GM18508 (cell line): ENCODE measurements at regions not wholly inside any gene's neighbourhood (a gene's known extent, or its start where the extent isn't known, plus 50 kb on each side); places are given as distances from the start of the nearest gene placed in this dataset.

Experiments
- ATAC-seq: cut with Tn5 transposase; IDR thresholded peaks from one replicate; pipeline ENCODE4 v1.9.1; 2021; ENCODE audit warnings: moderate number of reproducible peaks; ENCODE audit not compliant: insufficient read depth, unreplicated experiment

DNA sequence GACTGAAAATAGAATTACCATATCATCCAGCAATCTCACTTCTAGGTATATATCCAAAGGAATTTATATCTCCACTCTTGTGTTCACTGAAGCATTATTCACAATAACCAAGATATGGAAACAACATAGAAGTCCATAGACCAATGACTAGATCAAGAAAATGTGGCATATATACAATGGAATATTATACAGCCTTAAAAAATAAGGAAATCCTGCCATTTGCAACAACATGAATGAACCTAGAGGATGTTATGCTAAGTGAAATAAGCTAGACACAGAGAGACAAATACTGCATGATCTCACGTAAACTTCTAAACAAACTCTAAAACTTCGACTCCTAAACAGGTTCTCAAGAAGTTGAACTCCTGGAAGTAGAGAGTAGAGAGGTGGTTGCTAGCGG is 254.5 kb downstream of the SKIDA1 start:
- no peak for ATAC-seq

GRCh38 chr10:21269289-21269688 is 256.2 kb downstream of the SKIDA1 start:
- ATAC-seq: no peak

DNA sequence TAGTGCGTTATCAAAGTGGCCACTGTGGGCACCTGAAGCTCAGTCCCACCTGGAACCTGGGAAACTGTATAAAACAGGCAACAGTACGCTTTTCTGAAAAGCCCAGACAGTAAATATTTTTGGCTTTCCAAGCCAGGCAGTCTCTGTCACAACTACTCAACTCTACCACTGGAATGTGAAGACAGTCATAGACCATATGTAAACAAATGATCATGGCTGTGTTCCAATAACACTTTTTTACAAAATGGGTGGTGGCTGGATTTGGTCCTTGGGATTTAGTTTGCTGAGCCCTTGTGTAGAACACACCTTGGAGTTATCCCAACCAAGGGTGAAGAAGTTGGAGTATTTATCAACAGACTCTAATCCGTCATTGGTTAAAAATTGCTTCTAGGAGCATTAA is 259.9 kb downstream of the SKIDA1 start:
- ATAC-seq: no peak

DNA sequence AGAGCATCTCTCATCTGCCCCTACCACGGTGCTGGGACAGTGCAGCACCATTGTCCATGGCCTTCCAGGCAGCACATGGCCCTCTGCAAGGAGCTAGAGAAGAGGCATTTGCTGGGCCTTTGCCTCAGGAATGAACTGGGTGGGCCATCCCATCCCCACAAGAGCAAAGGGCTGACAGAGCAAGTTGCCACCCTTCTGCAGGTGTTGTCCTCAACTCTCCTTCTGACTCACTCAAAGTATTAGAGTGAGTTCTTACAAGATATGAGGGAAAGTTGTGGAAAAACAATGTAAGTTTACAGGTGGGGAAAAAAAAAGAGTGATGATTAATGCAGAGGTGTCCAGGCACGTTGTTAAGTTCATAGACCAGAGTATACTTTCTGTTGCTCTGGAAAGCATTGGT is 261.2 kb downstream of the SKIDA1 start:
- ATAC-seq: no peak

DNA sequence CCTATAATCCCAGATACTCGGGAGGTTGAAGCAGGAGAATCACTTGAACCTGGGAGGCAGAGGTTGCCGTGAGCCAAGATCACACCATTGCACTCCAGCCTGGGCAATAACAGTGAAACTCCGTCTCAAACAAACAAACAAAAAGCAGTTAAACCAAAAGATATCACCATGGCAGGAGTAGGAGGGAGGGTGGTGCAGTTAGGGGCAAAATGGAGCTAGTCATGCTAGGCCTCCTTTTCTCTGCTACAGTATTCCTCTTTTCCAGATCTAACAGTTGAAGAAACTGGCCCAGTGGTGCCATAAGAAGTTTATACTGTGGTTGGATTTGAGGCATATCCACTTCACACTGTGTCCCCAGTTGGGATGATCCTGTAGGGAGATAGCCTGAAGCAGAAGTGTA is 261.6 kb downstream of the SKIDA1 start:
- ATAC-seq: no peak

DNA sequence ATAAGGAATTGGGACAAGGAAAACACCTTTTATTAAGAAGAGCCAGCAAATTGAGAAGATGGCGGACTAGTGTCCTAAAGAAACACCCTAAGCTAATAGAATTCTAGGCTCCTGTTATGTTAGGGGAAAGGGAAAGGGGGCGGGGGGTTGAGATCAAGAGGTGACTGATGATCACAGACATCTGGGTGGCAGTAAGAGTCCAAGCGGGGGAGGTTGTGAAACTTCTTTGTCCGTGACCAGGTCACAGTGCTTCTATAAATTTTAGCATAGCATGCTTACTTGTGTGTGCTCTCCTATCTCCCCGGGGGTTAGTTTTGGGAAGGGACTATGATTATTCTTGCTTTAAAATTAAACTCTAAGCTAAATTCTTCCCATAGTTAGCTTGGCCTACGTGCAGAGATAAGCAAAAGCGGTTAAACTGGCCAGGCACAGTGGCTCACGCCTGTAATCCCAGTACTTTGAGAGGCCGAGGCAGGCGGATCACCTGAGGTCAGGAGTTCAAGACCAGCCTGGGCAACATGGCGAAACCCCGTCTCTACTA is 262.1 kb downstream of the SKIDA1 start:
- no peak for ATAC-seq

- ATAC-seq: no peak
Observed at GRCh38 chr10:21261842-21262294, 263.6 kb downstream of the SKIDA1 start.

GRCh38 chr10:21260506-21261149 is 264.9 kb downstream of the SKIDA1 start:
- no peak for ATAC-seq

- ATAC-seq: no peak
Observed at GRCh38 chr10:21260066-21260465, 265.4 kb downstream of the SKIDA1 start.

DNA sequence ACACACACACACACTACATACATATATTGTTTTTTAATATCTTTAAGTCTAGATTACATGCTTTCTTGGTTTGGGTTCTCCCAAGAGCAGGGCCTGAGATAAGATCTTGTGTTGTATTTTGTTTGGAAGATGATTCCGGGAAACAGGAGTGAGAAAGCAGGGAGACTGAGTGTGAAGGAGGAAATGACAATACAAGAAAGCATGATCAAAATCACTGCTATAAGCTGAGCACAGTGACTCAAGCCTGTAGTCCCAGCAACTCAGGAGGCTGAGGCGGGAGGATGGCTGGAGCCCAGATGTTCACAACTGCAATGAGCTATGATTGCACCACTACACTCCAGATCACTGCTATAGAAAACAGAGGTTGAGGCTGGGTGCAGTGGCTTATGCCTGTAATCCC is 267.6 kb downstream of the SKIDA1 start:
- no peak for ATAC-seq

- ATAC-seq: no peak
Observed at GRCh38 chr10:21257191-21257590, 268.3 kb downstream of the SKIDA1 start.

DNA sequence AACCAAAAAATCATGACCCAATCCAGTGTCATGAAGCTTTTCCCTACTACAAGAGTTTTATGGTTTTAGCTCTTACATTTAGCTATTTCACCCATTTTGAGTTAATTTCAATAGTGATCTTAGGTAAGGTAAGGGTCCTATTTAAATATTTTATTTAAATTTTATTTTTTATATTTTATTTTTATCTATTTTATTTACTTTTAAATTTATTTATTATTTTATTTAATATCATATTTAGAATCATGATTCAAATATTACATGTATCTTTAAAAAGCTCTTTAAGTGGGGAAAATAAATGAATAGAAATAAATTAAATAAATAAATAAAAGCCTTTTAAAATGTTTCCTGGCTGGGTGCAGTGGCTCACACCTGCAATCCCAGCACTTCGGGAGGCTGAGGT is 276.0 kb downstream of the SKIDA1 start:
- ATAC-seq: no peak

DNA sequence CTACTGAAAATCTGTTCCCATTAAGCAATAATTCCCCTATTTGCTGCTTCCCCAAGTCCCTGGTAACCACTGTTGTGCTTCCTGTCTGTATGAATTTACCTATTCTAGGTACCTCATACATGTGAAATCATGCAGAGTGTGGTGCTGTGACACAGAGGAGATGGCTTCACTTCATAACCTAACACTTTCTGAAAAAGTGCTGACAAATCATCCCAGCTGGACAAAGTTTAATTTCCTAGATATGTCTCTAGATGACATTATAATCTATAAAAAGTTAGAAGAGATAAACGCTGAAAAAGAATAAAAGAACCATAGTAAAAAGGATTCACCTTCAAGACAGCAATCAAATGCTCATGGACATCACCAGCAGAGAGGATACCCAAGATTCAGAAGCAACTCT is 277.9 kb downstream of the SKIDA1 start:
- ATAC-seq: no peak

DNA sequence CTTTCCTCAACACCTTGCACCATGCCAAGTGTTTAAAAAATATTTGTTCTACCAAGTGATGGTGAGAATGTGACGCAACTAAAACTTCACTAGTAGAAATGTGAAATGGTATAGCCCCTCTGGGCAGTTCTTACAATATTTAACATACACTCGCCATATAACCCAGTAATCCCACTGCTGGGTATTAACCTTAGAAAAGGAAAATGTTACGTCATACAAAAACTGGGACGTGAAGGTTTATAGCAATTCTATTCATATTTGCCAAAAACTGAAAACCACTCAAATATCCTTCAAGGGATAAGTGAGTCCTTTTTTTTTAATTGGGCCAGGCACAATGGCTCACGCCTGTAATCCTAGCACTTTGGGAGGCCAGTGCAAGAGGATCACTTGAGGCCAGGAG is 279.3 kb downstream of the SKIDA1 start:
- no peak for ATAC-seq

DNA sequence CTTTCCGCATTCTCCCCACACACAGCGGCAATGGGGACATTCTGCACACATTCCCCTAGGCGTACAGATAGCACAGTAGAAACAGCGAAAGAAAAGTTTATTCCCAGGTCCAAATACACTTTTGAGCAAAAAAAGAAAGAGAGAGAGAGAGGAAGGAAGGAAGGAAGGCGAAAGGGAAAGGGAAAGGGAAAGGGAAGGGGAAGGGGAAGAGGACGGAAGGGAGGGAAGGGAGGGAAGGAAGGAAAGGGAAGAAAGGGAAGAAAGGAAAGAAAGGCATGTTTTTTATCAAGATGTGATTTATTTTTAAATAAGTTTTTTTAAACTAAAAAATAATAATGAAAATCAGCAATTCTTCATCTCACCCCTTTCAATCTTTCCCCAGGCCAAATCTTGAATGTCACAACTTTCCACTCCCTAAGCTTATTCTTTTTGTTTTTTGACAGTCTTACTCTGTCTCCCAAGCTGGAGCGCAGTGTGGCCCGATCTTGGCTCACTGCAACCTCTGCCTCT is 281.7 kb downstream of the SKIDA1 start:
- no peak for ATAC-seq

DNA sequence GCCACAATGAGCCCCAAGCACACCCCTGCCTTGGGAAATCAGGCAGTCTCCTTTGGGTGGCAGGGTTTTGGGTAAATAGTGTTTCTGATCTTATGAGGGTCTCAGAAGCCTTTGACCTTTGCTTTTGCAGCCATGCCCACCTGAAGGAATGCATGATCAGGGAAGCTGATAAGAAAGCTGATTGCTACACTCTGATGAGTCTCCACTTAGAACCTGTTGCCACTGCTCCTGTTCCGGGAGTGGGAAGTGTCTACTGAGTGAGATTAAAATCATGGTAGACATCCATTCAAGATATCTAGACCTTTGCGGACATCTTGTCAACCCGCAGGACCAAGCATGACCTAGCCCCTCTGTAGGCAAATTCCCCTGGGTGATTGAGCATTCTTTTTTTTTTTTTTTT is 282.6 kb downstream of the SKIDA1 start:
- no peak for ATAC-seq

DNA sequence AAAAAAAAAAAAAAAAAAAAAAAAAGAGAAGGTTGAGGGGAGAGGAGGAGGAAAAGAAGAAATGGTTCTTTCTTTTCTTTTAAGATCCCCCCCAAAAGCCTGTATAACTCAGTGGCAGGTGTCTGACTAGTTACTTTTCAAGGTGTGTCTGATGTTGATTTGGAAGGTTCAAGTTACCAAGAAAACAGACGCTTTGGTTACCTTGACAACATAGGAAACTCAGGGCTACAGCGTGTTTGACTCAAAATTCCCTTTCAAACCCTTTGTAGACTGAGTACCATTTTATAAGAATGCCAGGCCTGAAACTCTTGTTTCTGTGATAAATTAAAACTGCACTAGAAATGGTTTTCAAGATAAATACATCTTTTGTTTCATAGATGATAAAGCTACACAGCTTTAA is 286.8 kb downstream of the SKIDA1 start:
- ATAC-seq: no peak

- ATAC-seq: no peak
Observed at GRCh38 chr10:21238044-21238443, 287.4 kb downstream of the SKIDA1 start.

DNA sequence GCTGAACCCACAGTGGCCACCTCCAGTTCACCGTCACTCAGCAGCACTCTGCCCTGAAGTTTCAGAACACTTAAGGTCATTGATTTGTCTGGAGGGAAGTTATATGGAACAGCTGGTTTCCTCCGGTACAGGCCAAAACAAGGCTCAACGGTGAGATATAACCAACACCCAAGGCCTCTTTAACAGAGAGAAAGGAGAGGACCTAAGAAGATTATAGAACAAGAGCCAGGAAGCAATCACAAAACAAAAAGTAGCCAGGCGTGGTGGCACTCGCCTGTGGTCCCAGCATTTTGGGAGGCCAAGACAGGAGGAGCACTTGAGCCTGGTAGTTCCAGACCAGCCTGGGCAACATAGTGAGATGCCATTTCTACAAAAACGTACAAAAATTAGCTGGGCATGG is 290.7 kb downstream of the SKIDA1 start:
- ATAC-seq: no peak

DNA sequence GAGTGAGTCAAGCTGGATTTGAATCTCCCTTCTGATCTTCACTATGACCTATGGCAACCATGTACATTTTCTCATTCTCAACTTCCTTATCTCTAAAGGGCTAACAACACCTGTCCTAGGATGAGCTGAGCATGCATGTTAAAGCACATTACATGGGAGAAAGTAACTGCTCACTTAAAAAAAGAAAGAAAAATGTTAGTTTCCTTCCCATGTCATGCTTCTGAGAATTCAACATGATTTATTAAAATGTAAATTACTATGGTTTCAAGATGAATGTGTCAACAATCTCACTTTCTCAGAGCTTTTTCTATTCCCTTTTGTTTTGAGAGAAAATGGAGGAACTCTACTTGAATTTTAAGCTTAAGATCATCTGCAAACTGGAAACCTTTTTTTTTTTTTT is 295.3 kb downstream of the SKIDA1 start:
- no peak for ATAC-seq

DNA sequence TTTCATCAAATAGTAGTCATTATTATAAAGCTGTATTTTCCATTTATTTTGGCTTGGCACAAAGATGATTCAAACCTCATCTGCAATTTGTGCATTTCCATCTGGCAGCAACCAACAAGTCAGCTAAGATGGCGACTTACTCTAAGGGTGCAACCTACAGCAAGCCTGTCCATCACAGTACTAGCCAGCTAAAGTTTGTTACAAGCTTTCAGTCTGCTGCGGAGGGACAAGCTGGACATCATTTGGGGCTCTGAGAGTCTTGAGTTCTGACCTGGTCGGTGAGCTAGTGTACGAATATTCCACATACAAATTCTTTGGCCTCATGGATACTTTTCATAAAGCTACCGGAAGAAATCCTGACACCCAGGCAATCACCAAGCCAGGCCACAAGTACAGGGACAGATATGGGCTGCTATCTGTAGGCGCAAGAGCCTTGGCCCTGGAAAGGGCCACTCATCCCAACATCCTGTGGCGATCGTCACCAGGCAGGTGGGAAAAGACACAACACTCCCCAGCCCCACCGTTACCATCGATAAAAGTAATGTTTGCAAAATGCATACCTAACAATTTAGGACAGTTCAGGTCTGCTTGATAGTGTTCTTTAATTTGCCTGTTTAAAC is 307.6 kb downstream of the SKIDA1 start:
- no peak for ATAC-seq

GRCh38 chr10:21217107-21217506 is 308.4 kb downstream of the SKIDA1 start:
- no peak for ATAC-seq
